Gastroesophageal sphincter (tissue), 4 donors: ENCODE measurements at regions not wholly inside any gene's neighbourhood (a gene's known extent, or its start where the extent isn't known, plus 50 kb on each side); places are given as distances from the start of the nearest gene placed in this dataset.

ENCODE experiments used
- ATAC-seq: fragments of 150-250 bp; one replicate; pipeline ENCODE4 v1.9.1; 2016; ENCODE audit warnings: mild to moderate bottlenecking, moderate library complexity
- H3K27ac ChIP-seq, 4 donors: fragments of 200-600 bp; sonication (generic) in 3 of 4; 1 replicate in 3 of 4; 2 replicates in 1 of 4; pipeline ENCODE4 v1.5.1; 2016 to 2019
- H3K27me3 ChIP-seq: fragments of 200-600 bp; sonication (generic); one replicate; pipeline ENCODE4 v1.5.1; 2019
- H3K36me3 ChIP-seq, 2 donors: fragments of 200-600 bp; sonication (generic); one replicate each; pipeline ENCODE4 v1.5.1; 2019; ENCODE audit warnings: control low read depth in 1 of 2
- H3K4me1 ChIP-seq, 3 donors: fragments of 200-600 bp; sonication (generic); 1 replicate in 2 of 3; 2 replicates in 1 of 3; pipeline ENCODE4 v1.5.1; 2016 to 2019; ENCODE audit warnings: control low read depth in 2 of 3
- H3K4me3 ChIP-seq, 2 donors: fragments of 200-600 bp; sonication (generic); one replicate each; pipeline ENCODE4 v1.5.1; 2019; ENCODE audit warnings: mild to moderate bottlenecking in 1 of 2, moderate library complexity in 1 of 2
- H3K9me3 ChIP-seq, 3 donors: fragments of 200-600 bp; sonication (generic); one replicate each; pipeline ENCODE4 v1.5.1; 2017 to 2019; ENCODE audit warnings: control low read depth in 2 of 3
- EP300 ChIP-seq: sonication (generic); formaldehyde crosslinking; IDR thresholded peaks from one replicate; pipeline ENCODE4 v1.6.1; 2017; ENCODE audit warnings: antibody characterized with exemption, mild to moderate bottlenecking
- POLR2A ChIP-seq, 2 donors: fragments of 450-650 bp; IDR thresholded peaks; one replicate each; pipeline ENCODE4 v1.6.1; 2017; ENCODE audit warnings: antibody characterized with exemption in 2 of 2, mild to moderate bottlenecking in 2 of 2, moderate library complexity in 1 of 2
- POLR2AphosphoS5 ChIP-seq: sonication (generic); formaldehyde crosslinking; IDR thresholded peaks from one replicate; pipeline ENCODE4 v1.6.1; 2017; ENCODE audit warnings: antibody characterized with exemption
- WGBS, 2 donors: methylation state at CpG; one replicate each; pipeline ENCODE4 v1.1.5; 2018; ENCODE audit warnings: low coverage in 1 of 2; 5-methylcytosine and 5-hydroxymethylcytosine counted together
- TF ChIP-seq, protein P1 (sequence below), 4 experiments: fragments of 200-600 bp in 2 of 4; fragments of 450-650 bp in 2 of 4; sonication (generic) in 1 of 4; IDR thresholded peaks; one replicate each; pipeline ENCODE4 v1.5.1; 2017 to 2019; ENCODE audit warnings: antibody characterized with exemption in 4 of 4, mild to moderate bottlenecking in 2 of 4, moderate library complexity in 2 of 4

- Histone ChIP-seq H3K4me3 (no peak overlapping the region), H3K4me1 (peaks cover 0 to 32% (median 20%) of the 10 kb centered on the region in 3 donors), H3K27me3 (peaks cover 23% of the 10 kb centered on the region), H3K27ac (no peak overlapping the region), H3K36me3 (no peaks in the 10 kb centered on the region), H3K9me3 (no peaks in the 10 kb centered on the region)
- 69 to 80% methylated on average over 2 of the region's 2 CpGs for WGBS, 2 donors
- TF ChIP-seq EP300 (no peak), POLR2AphosphoS5 (no peak), POLR2A (IDR thresholded peaks at IDR 0.05) (no peak)
- TF ChIP-seq, protein P1, sequence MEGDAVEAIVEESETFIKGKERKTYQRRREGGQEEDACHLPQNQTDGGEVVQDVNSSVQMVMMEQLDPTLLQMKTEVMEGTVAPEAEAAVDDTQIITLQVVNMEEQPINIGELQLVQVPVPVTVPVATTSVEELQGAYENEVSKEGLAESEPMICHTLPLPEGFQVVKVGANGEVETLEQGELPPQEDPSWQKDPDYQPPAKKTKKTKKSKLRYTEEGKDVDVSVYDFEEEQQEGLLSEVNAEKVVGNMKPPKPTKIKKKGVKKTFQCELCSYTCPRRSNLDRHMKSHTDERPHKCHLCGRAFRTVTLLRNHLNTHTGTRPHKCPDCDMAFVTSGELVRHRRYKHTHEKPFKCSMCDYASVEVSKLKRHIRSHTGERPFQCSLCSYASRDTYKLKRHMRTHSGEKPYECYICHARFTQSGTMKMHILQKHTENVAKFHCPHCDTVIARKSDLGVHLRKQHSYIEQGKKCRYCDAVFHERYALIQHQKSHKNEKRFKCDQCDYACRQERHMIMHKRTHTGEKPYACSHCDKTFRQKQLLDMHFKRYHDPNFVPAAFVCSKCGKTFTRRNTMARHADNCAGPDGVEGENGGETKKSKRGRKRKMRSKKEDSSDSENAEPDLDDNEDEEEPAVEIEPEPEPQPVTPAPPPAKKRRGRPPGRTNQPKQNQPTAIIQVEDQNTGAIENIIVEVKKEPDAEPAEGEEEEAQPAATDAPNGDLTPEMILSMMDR (IDR thresholded peaks at IDR 0.05) = no peak
- no peak for ATAC-seq
Measured at GRCh38 chr2:176488431-176488830, 219.2 kb downstream of the MTX2 start.

DNA sequence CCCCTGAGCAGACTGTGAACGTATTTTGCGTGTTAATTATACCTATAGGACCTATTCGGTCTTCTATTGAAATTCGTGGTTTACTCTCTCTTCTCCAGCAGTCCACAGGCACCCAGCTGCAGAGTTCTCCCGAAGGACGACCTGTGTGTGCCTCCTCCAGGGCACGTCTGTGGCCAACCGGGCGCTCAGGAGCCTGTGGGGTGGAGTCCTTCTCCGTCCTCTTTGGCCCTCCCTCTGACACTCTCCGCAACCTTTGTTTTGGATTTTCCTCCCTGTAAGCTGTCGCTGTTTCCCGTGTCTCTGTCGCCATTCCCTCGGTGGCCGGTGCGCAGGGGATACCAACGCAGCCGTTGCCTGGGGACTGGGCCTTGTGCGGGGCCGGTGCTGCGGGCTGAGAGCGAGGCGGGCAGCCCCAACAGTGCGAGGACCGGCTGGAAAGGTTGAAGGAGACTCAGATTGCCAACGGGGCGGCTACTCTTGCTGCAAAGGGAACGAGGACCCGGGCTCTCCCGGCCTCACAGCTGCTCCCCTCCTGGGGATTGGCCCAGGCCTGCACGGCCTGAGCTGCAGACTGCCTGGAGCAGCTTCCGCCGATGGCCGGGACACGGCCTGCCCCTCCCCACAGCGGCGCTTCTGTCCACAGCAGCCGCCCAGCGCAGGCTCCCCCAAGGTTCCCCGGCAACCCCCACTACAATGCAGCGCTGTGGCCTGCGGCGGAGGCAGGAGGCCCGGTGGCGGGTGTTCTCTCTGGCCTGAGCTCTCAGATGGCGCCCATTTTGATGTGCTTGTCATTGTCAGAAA is 221.0 kb downstream of the MTX2 start:
- Histone ChIP-seq H3K36me3 (no peaks in the 10 kb centered on the region), H3K27ac (peak overlapping the region in 3 of 4 donors; percentile 76 to 78 (median 78)), H3K27me3 (peaks cover 23% of the 10 kb centered on the region), H3K4me1 (peaks cover 0 to 46% (median 23%) of the 10 kb centered on the region in 3 donors), H3K9me3 (no peaks in the 10 kb centered on the region), H3K4me3 (peak overlapping the region in 1 of 2 donors; percentile 22)
- 65 to 90% methylated on average over 2 to 11 of the region's 47 CpGs for WGBS, 2 donors
- TF ChIP-seq EP300 = no peak
- no peak for TF ChIP-seq POLR2AphosphoS5
- TF ChIP-seq POLR2A (IDR thresholded peaks at IDR 0.05) = no peak
- TF ChIP-seq, protein P1 (IDR thresholded peaks at IDR 0.05) = no peak
- no peak for ATAC-seq

DNA sequence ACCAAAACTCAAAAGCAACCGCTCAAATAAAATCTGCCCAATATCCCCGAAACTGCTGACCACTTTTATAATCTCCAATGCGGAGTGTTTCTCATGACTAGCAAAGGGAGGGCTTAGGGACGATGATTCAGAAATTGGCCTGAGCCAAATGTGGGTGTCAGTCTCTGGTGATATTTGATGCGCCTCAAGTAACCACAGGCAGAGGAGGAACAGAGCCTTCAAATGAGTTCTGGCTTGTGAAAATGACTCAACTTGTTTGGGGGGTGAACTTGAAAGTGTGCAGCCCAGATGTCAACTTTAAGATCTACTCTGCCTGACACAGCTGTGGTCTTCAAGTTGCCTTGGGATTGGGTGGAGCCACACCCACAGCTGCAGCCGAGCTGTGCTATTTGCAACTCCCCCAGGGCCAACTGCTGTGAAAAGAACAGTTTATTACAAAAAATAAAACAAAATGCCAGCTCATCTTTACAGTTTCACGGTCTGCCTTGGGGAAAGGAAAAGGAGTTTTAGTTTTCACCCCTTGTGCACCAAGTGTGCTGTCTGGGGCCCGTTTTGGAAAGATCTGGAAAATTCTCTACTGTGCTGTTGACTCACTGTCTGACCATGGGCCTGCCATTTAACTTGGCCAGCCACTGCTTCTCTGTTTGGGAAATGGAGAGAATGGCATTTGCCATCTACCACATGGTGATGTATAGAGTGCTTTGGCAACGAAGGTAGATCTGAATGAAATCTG is 222.1 kb downstream of the MTX2 start:
- TF ChIP-seq EP300 (no peak), POLR2A (IDR thresholded peaks at IDR 0.05) (no peak), POLR2AphosphoS5 (peak; percentile 42)
- TF ChIP-seq, protein P1 (IDR thresholded peaks at IDR 0.05) = no peak
- H3K4me3 ChIP-seq = peak overlapping the region in 1 of 2 donors; percentile 22
- H3K9me3 ChIP-seq = no peaks in the 10 kb centered on the region
- peaks cover 23% of the 10 kb centered on the region for H3K27me3 ChIP-seq
- peaks cover 0 to 54% (median 32%) of the 10 kb centered on the region in 3 donors for H3K4me1 ChIP-seq
- H3K27ac ChIP-seq = peak overlapping the region in 3 of 4 donors; percentile 76 to 78 (median 78)
- no peaks in the 10 kb centered on the region for H3K36me3 ChIP-seq
- WGBS, 2 donors = 62 to 78% methylated on average over 7 to 8 of the region's 9 CpGs
- peak; percentile 83 for ATAC-seq

DNA sequence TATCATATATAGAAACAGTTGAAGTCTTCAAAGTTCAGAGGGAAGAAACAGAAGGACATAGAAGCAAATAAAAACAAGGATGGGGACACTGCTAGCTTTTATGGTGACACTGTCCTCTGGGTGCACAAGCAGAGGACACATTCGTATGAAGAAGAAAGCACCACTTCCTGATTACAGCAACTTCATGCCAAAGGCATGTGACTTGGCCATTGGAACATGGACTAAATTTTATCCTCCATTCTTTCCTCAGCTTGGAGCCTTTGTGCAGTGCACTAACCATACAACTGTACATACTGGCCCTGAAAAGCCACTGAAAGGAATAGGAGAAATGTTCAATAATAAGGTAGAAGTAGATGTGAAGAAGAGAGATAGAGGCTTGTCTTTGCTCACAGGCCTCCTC is 223.3 kb downstream of the MTX2 start:
- TF ChIP-seq POLR2A (IDR thresholded peaks at IDR 0.05) = no peak
- TF ChIP-seq, protein P1 (IDR thresholded peaks at IDR 0.05) = no peak
- no peak for TF ChIP-seq POLR2AphosphoS5
- TF ChIP-seq EP300 = no peak
- Histone ChIP-seq H3K9me3 (no peaks in the 10 kb centered on the region), H3K4me1 (peaks cover 0 to 58% (median 32%) of the 10 kb centered on the region in 3 donors), H3K27ac (peak overlapping the region in 2 of 4 donors; percentile 14 to 69), H3K27me3 (peaks cover 23% of the 10 kb centered on the region), H3K4me3 (no peak overlapping the region), H3K36me3 (no peaks in the 10 kb centered on the region)
- no peak for ATAC-seq
- WGBS, 2 donors = 42 to 78% methylated on average over 1 of the region's 1 CpG
